Activated effector memory CD4-positive, alpha-beta T cell treated with anti-CD3 and anti-CD28 coated beads, Interleukin-2, amount 50 U/mL, for 16 hours (primary cell): ENCODE measurements at regions not wholly inside any gene's neighbourhood (a gene's known extent, or its start where the extent isn't known, plus 50 kb on each side); places are given as distances from the start of the nearest gene placed in this dataset.

Experiments used
- DNase-seq: peaks from one replicate; pipeline ENCODE4 v3.0.0-alpha.2; 2020

DNA sequence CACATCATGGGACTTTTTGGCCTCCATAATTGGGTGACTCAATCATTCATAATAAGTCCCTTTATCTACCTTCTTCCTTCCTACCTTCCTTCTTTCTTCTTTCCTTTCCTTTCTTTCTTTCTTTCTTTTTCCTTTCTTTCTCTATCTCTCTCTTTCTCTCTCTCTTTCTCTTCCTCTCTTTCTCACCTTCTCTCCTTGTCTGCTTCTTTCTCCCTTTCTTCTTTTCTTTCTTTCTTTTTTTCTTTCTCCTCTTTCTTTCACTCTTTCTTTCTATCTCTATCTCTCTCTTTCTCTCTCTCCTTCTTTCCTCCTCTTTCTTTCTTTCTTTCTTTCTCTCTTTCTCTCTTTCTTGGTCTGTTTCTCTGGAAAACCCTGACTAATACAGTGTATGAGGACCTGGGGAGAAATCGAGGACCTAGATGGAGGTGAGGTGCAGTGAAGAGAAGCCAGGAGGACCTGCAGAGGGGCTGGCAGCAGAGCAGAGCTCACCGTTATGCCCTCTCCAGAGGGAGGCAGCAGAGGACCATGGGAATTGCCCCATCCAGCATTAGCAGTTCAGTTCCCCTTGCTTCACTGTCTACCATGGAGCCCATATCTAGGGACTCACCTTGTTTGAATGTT, 52.7 kb upstream of the BTRC start:
- DNase-seq: peak; percentile 75

DNA sequence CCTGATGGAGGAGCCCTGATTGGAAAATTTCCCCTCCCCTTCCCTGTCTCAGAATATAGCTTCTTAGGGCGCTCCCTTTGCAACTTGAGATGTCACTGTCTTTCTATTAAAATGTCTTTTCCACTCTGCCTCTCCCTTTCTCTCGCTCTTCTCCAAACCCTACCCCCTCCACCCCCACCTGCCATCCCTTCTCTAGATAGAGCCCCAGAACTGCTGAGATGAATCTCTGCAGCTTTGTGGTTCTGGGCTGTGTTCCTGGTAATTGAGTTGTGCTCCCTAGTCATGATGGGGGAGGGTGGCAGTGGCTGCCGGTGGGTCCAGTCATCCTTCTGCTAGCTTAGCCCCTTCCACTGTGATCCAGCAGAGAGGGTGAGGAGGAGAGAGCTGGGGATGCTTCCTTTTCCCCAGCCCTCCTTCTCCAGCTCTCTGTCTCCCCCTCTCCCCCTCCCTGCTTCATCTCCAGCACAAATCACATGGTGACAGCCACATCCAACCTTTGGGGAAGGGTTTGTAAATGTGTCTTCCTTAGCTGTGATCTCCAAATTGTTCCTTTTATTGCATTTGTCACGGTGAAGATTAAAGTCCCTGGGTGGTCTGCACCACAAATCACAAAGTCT, 50.8 kb upstream of the BTRC start:
- DNase-seq: no peak
